GM12873 (cell line): ENCODE measurements at regions not wholly inside any gene's neighbourhood (a gene's known extent, or its start where the extent isn't known, plus 50 kb on each side); places are given as distances from the start of the nearest gene placed in this dataset.

Source experiments
- CTCF ChIP-seq: IDR thresholded peaks from 2 replicates; pipeline ENCODE4 v1.5.1; 2012; ENCODE audit warnings: low read depth, mild to moderate bottlenecking, moderate library complexity, low read length, control low read depth; ENCODE audit not compliant: insufficient read depth; ENCODE audit errors: missing control alignments

GRCh38 chr18:10194592-10194991 is 259.8 kb upstream of the APCDD1 start:
- TF ChIP-seq CTCF = peak; percentile 9

DNA sequence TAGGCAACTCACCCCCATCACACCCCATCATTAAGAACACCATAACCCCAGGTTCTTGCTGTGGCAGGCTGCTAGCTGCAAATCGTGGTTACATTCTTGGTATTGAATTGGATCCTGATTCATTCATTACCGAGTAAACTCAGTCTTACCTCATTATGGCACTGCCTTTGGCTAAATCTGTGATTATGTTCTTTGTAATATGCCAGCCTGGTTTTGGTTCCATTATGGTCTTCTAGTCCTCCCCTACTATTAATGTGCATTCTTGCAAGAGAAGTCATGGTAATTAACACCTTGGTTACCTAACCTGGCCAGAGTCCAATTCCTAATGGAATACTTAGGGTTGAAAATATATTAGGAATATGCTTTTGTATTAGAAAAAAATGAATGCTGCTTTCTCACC is 258.9 kb upstream of the APCDD1 start:
- no peak for TF ChIP-seq CTCF

DNA sequence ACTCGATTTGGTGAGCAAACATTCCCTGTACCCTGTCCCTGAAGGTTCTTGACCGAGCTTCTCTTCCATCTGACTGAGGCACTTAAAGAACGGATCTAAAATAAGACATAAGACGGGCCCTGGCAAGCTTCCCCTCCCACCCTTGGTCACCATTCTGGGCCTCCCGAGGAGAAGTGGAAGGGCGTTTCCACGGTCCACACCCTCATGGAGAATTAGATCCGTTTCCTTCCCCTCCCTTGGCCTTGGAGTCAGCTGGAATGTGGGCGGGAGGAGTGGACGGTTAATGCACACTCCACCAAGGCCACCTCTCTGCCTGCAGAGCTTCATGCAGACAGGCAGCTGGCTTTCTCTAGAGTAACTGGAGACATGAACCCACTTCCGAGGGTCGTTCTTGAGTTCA is 257.3 kb upstream of the APCDD1 start:
- no peak for TF ChIP-seq CTCF

DNA sequence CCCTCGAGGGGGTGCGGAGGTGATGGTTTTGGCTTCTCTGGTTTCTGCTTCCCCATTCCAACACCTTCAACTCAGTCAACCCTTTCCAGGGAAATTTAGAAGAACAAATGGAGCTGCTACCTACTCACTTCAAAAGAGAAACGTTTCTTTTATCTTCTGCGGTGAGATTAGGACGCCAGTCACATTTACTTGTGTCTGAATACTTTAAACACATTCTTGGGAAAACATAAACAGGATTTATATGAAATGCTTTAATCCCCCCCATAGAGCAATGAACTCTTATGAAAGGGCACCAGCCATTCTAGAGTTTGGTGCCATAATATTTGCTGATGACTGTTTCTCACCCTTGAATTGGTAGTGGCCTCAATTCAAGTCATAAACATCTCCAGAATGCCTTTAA is 253.2 kb upstream of the APCDD1 start:
- TF ChIP-seq CTCF = no peak

DNA sequence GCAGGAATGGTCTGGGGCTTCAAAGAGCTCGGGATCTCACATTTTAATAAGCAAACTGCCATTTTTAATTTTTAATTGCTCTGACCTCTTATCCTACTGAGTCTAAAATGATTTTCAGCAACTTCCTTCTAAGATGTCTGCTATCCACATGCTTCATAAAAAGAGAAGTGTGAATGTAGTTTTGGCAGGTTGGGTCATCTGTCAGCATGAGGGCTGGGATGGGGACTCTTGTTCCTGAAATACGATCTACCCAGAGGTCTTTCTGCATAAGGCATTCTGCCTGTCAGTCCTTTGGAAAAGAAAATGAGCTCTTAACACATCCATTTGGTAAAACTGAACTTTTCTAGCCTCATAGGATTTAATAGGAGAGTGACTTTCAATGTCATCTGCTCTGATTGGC is 252.8 kb upstream of the APCDD1 start:
- TF ChIP-seq CTCF = no peak

- no peak for TF ChIP-seq CTCF
Measured at GRCh38 chr18:10202845-10203321, 251.6 kb upstream of the APCDD1 start.

- TF ChIP-seq CTCF = no peak
Measured at GRCh38 chr18:10205151-10205550, 249.3 kb upstream of the APCDD1 start.

DNA sequence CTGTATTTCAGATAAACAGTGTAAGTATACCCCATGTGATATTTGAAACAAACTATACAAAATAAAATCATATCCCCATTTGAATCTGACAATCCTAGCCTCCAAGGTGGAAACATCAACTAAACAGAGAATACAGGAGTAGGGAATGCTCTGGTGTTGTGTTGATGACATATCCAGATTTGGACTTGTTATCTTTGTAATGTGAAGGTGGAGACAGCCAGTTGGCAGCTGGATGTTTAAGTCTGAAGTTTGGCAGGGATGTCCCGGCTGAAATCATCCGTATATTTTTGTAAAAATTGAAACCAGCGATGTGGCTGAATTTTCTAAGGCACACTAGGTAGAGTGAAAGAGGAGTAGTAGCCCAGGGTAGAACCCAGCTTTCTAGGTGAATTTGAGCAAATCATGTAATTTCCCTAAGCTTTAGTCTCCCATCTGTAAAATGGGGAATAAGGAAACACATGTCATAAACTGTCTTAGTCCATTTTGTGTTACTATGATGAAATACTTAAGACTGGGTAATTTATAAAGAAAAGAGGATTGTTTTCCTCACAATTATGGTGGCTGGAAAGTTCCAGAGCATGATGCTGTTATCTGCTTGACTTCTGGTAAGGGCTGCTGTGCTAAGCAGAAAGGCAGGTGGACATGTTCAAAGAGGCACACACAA is 246.6 kb upstream of the APCDD1 start:
- TF ChIP-seq CTCF = no peak
